COR-L47 (cell line): ENCODE measurements at regions not wholly inside any gene's neighbourhood (a gene's known extent, or its start where the extent isn't known, plus 50 kb on each side); places are given as distances from the start of the nearest gene placed in this dataset.

Source experiments
- DNase-seq: peaks from one replicate; lab custom pipeline; 2025; lab: John Stamatoyannopoulos, UW

DNA sequence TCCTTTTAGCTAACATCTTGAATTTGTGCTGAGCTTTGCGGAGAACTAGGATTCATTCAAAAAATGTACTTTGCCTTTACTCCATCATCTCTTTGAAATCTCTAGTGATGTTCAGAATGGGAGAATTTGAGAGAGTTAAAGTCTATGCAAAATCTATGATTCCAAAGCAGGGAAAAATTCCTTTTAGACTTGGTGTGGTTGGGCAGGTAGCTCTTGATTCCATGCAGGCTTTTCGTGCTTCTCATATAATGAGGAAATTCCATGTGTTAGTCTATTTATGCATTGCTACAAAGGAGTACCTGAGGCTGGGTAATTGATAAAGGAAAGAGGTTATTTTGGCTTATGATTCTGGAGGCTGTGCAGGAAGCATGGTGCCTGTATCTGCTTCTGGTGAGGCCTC lies 258.9 kb upstream of the EPHA4 start:
- no peak for DNase-seq

GRCh38 chr2:221822416-221822815 lies 250.3 kb upstream of the EPHA4 start:
- DNase-seq = no peak

DNA sequence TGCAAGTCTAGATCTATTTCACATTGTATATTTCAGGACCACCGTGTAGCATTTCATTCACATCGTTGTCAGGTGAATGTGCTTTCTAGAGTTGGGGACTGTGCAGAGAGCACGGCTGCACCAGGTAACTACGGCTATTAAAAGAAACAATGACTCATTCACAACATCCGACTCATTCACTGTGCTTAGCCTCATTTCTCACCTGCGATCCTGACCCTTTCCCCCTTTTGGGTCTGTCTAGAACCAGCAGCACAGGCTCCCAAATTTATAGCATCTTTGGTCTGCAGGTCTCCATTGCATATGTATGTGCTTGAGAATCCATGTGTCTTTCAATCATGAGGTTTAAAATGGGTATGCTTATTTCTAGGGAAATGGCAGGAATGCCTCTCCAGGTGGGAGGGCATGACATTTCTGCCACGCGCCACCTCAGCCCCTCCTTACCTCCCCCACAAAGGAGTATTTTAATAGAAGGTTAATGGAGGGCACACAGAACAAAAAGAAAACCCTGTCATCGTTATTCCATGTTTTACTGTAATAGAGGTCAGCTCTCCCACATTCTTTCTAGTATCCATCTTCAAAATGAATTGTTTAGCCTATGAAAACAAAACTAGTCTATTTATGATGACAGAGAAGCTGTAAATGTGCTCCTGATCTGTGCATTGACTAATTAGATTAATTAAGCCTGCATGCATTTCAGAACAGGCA lies 246.7 kb upstream of the EPHA4 start:
- DNase-seq = no peak

DNA sequence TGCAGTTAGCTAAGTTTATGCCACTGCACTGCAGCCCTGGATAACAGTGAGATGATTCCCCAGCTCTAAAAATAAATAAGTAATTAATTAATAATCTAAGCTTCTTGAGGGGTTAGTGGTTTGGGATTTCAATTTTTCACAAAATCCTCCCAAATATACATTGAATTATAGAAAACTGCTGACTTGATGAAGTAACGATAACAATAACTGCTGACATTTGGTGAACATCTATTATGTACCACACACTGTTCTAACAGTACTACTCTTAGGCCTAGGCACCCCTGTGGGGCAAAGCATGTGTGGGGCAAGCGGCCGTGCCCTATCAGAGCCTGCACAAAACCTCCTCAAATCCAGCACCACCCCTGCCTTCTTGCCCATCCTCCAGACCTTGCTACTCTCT lies 245.8 kb upstream of the EPHA4 start:
- DNase-seq = no peak

- no peak for DNase-seq
These were observed 244.9 kb upstream of the EPHA4 start for GRCh38 chr2:221817052-221817451.

DNA sequence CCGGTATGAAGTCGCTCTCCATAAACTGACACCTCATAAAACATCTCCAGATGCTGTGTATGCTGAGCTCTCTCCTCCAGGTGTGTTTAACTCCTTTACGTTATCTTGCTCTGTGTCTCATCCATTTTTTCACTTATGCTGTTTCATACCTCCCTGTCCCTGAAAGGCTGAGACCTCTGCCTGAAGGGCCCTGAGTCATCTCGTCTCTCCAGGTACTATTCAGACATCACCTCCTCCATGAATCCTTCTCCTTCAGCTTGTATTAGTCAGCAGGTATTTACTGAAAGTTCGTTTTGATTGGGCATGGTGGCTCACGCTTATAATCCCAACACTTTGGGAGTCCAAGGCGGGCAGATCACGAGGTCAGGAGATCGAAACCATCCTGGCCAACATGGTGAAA lies 244.5 kb upstream of the EPHA4 start:
- DNase-seq = no peak

- no peak for DNase-seq
These were observed 238.5 kb upstream of the EPHA4 start for GRCh38 chr2:221810650-221811049.

DNA sequence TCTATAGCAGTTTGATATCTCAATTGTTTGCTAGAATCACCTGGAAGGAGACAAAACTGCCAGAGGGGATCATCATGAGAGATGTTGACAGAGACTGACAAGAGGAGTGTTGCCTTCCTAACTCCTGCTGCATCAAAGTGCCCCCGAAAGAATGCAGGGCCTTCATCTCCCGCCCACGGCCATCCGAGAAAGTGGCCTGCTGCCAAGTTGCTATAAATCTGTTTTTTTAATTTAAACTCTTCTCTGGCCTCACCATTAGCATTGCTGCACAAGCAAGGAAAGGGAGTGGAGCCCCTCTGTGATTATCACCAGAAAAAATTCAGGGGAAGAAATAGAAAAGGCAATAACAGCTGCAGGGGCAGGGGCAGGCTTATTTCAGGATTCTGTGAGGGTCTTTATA lies 238.1 kb upstream of the EPHA4 start:
- DNase-seq = no peak

DNA sequence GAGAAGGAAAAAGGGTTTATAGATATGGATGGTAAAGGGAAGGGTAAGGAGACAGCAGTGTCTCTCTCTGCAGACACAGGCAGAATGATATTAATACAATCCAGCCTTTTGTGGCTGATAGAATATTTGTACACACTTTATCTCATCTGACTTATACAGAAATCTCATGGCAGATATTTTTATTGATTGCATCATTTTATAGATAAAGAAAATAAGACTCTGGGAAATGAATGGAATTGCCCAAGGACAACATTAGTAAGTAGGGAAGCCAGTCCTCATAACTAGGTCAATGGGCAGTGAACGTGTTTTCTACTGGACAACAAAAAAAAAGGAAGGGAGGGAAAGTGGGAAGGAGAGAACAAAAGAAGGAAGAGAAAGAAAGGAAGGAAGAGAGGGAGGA lies 236.4 kb upstream of the EPHA4 start:
- no peak for DNase-seq

DNA sequence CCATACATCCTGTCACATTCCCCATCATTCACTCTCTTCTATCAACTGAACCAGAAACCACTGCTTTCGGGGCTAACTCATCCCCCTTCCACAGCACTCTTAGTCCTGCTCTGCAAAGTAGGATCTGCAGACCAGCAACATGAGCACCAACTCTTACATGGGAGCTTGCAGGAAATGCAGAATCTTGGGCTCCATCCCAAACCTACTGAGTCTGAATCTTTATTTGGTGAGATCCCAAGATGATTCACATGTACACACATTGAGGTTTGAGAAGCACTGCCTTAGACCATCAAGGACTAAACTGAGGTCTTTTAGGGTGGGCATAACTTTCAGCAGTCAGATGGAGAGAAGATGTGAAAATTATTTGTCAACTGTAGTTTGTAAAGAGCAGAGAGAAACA lies 235.6 kb upstream of the EPHA4 start:
- DNase-seq = no peak

DNA sequence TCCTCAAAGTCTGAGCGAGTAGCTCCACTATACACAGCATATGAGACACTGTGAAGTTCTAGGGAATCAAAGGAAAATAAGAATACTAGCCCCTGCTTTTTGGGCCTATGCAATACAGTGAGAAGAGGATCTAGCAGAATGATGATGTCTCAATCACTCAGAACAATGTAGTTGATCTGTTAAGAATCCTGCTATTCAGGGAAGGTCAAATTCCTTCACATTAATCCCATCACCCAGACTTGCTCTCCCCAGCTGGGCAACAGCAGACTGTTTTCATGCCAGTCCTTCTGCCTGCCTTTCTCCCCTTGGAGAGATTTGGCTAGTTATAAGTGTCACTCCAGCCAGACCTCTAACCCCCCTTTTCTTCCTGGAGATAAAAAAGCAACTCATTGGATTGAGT lies 230.0 kb upstream of the EPHA4 start:
- no peak for DNase-seq

DNA sequence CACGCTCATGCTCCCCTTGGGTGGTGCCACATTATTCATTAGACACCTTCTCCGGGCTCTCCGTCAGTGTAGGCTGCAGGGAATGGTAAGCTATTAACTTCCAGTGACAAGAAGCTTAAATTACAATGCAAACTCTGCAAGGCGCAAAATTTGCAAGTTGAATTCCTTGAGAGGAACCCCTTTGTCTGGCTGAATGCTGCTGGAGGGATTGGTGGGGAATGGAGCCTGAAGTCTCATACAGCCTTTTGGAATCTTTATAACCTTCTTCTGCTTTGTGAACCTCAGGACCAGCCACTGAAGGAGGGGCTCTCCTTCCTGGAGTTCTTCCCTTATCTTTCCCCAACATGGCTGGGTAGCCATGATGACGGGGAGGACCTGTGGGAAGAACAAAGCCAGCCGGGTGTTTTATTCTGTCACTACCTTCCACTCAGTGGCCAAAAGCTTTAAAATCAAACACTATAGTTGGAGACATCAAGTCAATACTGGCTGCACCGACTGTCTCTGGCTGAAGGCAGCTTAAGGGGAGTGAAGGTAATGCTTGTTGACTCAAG lies 220.9 kb upstream of the EPHA4 start:
- no peak for DNase-seq

GRCh38 chr2:221791844-221792243 lies 219.7 kb upstream of the EPHA4 start:
- no peak for DNase-seq

- no peak for DNase-seq
These were observed 215.5 kb upstream of the EPHA4 start for GRCh38 chr2:221787561-221787960.

DNA sequence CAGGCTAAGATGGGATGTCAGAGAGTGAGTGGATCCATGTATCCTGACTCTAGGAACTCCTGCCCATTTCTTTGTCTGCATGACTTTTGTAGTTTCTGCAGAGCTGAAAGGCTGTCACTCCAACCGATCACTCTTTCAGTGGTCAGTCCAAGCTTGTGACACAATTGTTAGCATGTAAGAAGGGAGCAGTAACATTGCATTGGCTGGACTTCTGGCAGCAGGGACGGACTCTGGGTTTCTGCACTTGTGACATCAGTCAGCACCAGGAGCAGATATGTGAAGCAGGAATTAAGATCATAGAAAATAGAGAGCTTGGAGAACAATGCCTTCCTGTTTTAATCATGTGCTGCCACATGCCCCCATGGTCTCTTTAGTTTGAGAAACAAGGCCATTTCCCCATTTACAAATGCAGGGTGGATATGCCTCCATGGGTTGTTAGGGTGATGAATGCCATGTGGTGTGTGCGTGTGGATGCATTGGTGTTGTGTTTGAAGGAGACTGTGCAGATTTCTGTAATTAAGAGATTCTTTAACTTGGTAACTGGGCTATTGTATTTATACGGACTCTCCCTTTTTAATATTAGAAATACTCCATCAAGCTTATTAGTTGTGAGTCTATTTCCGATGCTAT lies 214.3 kb upstream of the EPHA4 start:
- no peak for DNase-seq

GRCh38 chr2:221780281-221780688 lies 208.2 kb upstream of the EPHA4 start:
- DNase-seq = no peak

GRCh38 chr2:221779614-221780067 lies 207.5 kb upstream of the EPHA4 start:
- no peak for DNase-seq

DNA sequence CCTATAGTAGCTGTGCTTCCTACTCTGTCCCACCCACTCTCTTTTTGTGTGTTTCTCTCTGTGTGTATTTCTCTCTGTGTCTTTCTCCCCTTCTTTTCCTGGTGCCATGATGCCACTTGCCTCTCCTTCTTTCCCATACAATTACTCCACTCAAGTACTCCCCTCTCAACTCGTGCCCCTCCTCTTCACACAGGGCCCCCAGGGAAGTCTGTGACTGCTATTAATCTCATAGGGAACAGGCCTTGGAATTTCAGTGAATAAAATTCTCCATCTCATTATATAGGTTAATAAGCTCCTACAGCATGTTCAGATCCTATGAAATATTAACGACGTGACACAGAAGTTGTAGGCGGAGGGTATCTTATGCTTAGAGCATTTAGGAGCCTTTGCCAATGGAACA lies 205.9 kb upstream of the EPHA4 start:
- DNase-seq = no peak

DNA sequence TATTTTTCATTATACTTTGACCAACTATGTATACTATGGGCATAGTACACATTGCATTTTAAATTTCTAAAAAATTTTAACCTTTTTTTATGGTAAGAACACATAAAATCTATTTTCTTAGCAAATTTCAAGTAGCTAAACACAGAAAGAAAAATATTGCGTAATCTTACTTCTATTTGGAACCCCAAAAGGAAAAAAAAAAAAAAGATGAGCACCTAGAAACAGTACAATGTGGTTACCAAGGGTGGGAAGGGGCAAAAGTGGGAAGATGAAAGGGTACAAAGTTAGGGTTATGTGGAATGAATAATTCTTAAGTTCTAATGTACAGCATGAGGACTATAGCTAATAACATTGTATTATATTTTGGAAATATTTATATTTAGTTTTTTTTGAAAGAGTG lies 205.0 kb upstream of the EPHA4 start:
- DNase-seq = no peak

GRCh38 chr2:221775096-221775495 lies 203.0 kb upstream of the EPHA4 start:
- no peak for DNase-seq

- no peak for DNase-seq
These were observed 202.0 kb upstream of the EPHA4 start for GRCh38 chr2:221774136-221774535.

DNA sequence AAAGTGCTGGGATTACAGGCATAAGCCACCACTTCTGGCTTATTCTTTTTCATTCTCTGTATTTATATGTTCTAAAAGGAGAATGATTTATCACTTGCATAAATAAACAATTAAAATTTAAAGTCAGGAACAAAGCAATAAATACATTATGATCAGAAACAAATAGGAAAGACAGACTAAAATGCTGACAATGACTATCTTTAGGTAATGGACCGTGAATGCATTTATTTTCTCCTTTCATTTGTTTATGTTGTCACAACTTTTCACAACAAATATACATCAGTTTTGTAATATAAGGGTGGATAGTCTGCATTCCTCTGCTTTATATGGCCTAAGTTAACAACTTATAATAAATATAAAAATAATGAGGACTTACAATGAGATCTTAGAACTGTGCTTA lies 199.2 kb upstream of the EPHA4 start:
- DNase-seq = no peak

DNA sequence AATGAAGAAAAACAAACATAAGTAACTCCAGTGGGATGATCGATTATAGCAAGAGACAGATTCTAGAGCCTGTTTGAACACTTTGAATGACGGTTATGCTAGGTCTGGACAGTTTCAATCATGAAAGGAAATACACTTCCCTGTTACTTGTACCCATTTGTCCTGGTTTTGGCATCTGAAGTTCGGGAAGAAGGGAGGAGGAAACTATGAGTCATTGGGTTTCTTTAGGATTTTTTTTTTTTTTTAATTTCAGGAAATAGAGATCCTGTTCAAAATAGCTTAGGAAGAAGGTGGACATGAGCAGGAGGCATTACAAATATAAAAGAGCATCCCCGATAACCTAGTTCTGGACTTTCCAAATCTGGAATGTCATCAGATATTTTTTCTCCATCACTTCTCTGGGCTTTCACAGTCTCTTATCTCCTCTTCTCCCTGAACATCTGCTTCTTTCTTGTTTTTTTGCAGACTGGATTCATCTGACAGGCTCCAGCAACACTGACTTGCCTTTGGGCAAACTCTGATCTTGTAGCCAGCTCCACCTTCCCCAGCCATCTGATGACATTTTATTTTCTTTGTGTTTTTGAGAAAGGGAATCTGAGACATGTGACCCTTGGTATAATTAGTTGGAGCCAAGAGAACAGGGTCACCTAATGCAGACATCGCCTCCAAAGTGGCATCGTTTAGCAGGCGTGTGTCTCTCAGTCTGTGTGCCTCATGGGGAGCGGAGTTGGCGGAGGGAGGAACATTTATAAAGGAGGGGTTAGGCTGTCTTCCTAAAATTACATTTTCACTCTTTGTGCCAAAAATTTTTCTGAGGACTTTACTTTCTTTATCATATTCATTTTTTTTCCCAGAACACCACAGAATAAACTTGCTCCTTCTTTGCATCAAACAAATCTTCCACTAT lies 195.3 kb upstream of the EPHA4 start:
- no peak for DNase-seq
